ENCODE measurements at regions not wholly inside any gene's neighbourhood (a gene's known extent, or its start where the extent isn't known, plus 50 kb on each side); places are given as distances from the start of the nearest gene placed in this dataset.

- H3K27me3 Mint-ChIP-seq (ENCODE audit: low read depth in 3 of 3), result peaks cover 0 to 1% (median 0%) of the 10 kb centered on the region in 3 donors
- Histone ChIP-seq H3K9ac (ENCODE audit: insufficient read depth, low read length, poor library complexity, severe bottlenecking) (no peak overlapping the region), H3K4me2 (replicated peaks; ENCODE audit: extremely low read depth, low read length, poor library complexity, severe bottlenecking) (no peak overlapping the region), H3K27me3 (ENCODE audit: control insufficient read depth in 2 of 2, insufficient read depth in 2 of 2, low read length in 2 of 2) (no peaks in the 10 kb centered on the region), H2AFZ (ENCODE audit: insufficient read depth, low read depth, low read length, poor library complexity, severe bottlenecking) (no peak overlapping the region), H3K27ac (ENCODE audit: low read depth in 1 of 2, low read length in 2 of 2) (no peak overlapping the region), H4K20me1 (ENCODE audit: insufficient read depth, low read length) (no peaks in the 10 kb centered on the region), H3K4me1 (ENCODE audit: control insufficient read depth in 1 of 2, insufficient read depth in 2 of 2, low read length in 2 of 2) (no peaks in the 10 kb centered on the region), H3K4me3 (replicated peaks in 1 of 3; ENCODE audit: low read depth in 2 of 3, low read length in 3 of 3) (no peak overlapping the region), H3K9me3 (replicated peaks in 1 of 2; ENCODE audit: control insufficient read depth in 1 of 2, insufficient read depth in 1 of 2, low read length in 2 of 2) (no peaks in the 10 kb centered on the region), H3K79me2 (ENCODE audit: insufficient read depth, low read length) (no peaks in the 10 kb centered on the region), H3K36me3 (replicated peaks in 1 of 2; ENCODE audit: control insufficient read depth in 1 of 2, insufficient read depth in 2 of 2, low read length in 2 of 2) (no peaks in the 10 kb centered on the region)
- no peak for TF ChIP-seq CTCF (IDR thresholded peaks at IDR 0.05)
- intact Hi-C loops (cut with micrococcal nuclease), result no loop called here
- H3K4me1 Mint-ChIP-seq, result no peaks in the 10 kb centered on the region
- no peak overlapping the region for H3K4me3 Mint-ChIP-seq
- no peak overlapping the region for H3K27ac Mint-ChIP-seq
- no peaks in the 10 kb centered on the region for H3K36me3 Mint-ChIP-seq
- H3K9me3 Mint-ChIP-seq, result peaks cover 0 to 5% (median 0%) of the 10 kb centered on the region in 7 donors
- DNase-seq, result no peak
- no CpG with 5 or more reads among the region's 5 CpGs for WGBS (ENCODE audit: insufficient coverage)
These were observed 1144.2 kb downstream of the EPHA7 start for GRCh38 chr6:92275150-92275549.

GRCh38 chr6:92274588-92274987, 1144.8 kb downstream of the EPHA7 start:
- H3K4me1 ChIP-seq (ENCODE audit: control insufficient read depth in 1 of 2, insufficient read depth in 2 of 2, low read length in 2 of 2), result no peaks in the 10 kb centered on the region
- intact Hi-C loops (cut with micrococcal nuclease), result no loop called here
- no peak overlapping the region for H3K27ac ChIP-seq (ENCODE audit: low read depth in 1 of 2, low read length in 2 of 2)
- H3K36me3 ChIP-seq (replicated peaks in 1 of 2; ENCODE audit: control insufficient read depth in 1 of 2, insufficient read depth in 2 of 2, low read length in 2 of 2), result no peaks in the 10 kb centered on the region
- WGBS (ENCODE audit: insufficient coverage), result 87% methylated on average over 5 of the region's 8 CpGs
- H3K79me2 ChIP-seq (ENCODE audit: insufficient read depth, low read length), result no peaks in the 10 kb centered on the region
- H3K27me3 ChIP-seq (ENCODE audit: control insufficient read depth in 2 of 2, insufficient read depth in 2 of 2, low read length in 2 of 2), result no peaks in the 10 kb centered on the region
- H3K9me3 Mint-ChIP-seq, result peaks cover 0 to 5% (median 0%) of the 10 kb centered on the region in 7 donors
- H3K4me2 ChIP-seq (replicated peaks; ENCODE audit: extremely low read depth, low read length, poor library complexity, severe bottlenecking), result no peak overlapping the region
- no peak overlapping the region for H3K27ac Mint-ChIP-seq
- H3K4me1 Mint-ChIP-seq, result no peaks in the 10 kb centered on the region
- no peak overlapping the region for H3K4me3 Mint-ChIP-seq
- no peaks in the 10 kb centered on the region for H3K36me3 Mint-ChIP-seq
- no peak for DNase-seq
- H2AFZ ChIP-seq (ENCODE audit: insufficient read depth, low read depth, low read length, poor library complexity, severe bottlenecking), result no peak overlapping the region
- TF ChIP-seq CTCF (IDR thresholded peaks at IDR 0.05), result no peak
- peaks cover 0 to 1% (median 0%) of the 10 kb centered on the region in 3 donors for H3K27me3 Mint-ChIP-seq (ENCODE audit: low read depth in 3 of 3)
- no peaks in the 10 kb centered on the region for H3K9me3 ChIP-seq (replicated peaks in 1 of 2; ENCODE audit: control insufficient read depth in 1 of 2, insufficient read depth in 1 of 2, low read length in 2 of 2)
- H3K9ac ChIP-seq (ENCODE audit: insufficient read depth, low read length, poor library complexity, severe bottlenecking), result no peak overlapping the region
- H4K20me1 ChIP-seq (ENCODE audit: insufficient read depth, low read length), result no peaks in the 10 kb centered on the region
- no peak overlapping the region for H3K4me3 ChIP-seq (replicated peaks in 1 of 3; ENCODE audit: low read depth in 2 of 3, low read length in 3 of 3)
